ENCODE measurements at regions not wholly inside any gene's neighbourhood (a gene's known extent, or its start where the extent isn't known, plus 50 kb on each side); places are given as distances from the start of the nearest gene placed in this dataset.

DNA sequence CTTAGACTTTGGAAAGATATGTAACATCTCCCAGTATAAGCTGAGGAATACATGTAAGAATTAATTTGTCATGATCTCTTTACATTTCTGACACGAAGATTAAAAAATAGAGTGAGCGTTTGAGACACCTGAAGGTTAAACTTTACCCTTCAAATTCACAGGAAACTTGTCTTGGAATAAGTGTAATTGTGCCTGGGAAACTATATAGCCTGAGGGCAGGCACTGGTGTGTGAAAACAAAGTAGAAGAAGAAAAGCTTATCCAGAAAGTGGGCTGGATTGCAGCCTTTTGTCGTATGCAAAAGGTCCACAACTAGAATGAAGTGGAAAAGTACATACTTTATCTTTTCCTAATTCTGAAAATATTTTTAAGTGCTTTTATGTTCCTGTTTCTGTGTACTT is 275.7 kb upstream of the TCF21 start:
- no peak for TF ChIP-seq EZH2 (IDR thresholded peaks at IDR 0.05; ENCODE audit: low read length, unreplicated experiment)
- TF ChIP-seq, protein P1, sequence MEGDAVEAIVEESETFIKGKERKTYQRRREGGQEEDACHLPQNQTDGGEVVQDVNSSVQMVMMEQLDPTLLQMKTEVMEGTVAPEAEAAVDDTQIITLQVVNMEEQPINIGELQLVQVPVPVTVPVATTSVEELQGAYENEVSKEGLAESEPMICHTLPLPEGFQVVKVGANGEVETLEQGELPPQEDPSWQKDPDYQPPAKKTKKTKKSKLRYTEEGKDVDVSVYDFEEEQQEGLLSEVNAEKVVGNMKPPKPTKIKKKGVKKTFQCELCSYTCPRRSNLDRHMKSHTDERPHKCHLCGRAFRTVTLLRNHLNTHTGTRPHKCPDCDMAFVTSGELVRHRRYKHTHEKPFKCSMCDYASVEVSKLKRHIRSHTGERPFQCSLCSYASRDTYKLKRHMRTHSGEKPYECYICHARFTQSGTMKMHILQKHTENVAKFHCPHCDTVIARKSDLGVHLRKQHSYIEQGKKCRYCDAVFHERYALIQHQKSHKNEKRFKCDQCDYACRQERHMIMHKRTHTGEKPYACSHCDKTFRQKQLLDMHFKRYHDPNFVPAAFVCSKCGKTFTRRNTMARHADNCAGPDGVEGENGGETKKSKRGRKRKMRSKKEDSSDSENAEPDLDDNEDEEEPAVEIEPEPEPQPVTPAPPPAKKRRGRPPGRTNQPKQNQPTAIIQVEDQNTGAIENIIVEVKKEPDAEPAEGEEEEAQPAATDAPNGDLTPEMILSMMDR (conservative IDR thresholded peaks at IDR 0.05; ENCODE audit: low read depth, low read length): no peak
- TF ChIP-seq EZH2phosphoT487 (IDR thresholded peaks at IDR 0.05; ENCODE audit: borderline replicate concordance, low read length): no peak

Data from PC-3 (cell line).